ENCODE measurements at regions not wholly inside any gene's neighbourhood (a gene's known extent, or its start where the extent isn't known, plus 50 kb on each side); places are given as distances from the start of the nearest gene placed in this dataset.
A peak's percentile ranks its signal among the peaks of the same experiment; 100 is the strongest.

DNA sequence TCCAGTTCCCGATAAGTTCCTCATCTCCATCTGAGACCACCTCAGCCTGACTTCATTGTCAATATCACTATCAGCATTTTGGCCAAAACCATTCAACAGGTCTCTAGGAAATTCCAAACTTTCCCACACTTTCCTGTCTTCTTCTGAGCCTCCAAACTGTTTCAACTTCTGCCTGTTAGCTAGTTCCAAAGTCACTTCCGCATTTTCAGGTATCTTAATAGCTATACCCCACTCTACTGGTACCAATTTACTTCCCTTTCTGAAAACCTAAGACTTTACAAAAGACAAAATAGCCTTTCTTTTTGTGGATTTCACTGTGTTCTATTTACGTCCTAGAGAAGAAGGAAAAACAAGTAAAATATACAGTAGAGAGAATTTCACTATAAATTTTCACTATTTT, 147.0 kb upstream of the FMN2 start:
- no peak for TF ChIP-seq POLR2A (IDR thresholded peaks at IDR 0.05)
- TF ChIP-seq, protein P1, sequence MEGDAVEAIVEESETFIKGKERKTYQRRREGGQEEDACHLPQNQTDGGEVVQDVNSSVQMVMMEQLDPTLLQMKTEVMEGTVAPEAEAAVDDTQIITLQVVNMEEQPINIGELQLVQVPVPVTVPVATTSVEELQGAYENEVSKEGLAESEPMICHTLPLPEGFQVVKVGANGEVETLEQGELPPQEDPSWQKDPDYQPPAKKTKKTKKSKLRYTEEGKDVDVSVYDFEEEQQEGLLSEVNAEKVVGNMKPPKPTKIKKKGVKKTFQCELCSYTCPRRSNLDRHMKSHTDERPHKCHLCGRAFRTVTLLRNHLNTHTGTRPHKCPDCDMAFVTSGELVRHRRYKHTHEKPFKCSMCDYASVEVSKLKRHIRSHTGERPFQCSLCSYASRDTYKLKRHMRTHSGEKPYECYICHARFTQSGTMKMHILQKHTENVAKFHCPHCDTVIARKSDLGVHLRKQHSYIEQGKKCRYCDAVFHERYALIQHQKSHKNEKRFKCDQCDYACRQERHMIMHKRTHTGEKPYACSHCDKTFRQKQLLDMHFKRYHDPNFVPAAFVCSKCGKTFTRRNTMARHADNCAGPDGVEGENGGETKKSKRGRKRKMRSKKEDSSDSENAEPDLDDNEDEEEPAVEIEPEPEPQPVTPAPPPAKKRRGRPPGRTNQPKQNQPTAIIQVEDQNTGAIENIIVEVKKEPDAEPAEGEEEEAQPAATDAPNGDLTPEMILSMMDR (IDR thresholded peaks at IDR 0.05), result no peak
- no peak overlapping the region for H3K27ac ChIP-seq
- no peaks in the 10 kb centered on the region for H3K36me3 ChIP-seq
- intact Hi-C loops (cut with DNase I), result no loop called here
- DNase-seq, result no peak
- H3K9me3 ChIP-seq, result no peaks in the 10 kb centered on the region
- no peaks in the 10 kb centered on the region for H3K4me1 ChIP-seq
- WGBS, 2 donors, result 66 to 68% methylated on average over 3 of the region's 3 CpGs
- H3K4me3 ChIP-seq, result no peak overlapping the region
- H3K27me3 ChIP-seq, result no peaks in the 10 kb centered on the region

DNA sequence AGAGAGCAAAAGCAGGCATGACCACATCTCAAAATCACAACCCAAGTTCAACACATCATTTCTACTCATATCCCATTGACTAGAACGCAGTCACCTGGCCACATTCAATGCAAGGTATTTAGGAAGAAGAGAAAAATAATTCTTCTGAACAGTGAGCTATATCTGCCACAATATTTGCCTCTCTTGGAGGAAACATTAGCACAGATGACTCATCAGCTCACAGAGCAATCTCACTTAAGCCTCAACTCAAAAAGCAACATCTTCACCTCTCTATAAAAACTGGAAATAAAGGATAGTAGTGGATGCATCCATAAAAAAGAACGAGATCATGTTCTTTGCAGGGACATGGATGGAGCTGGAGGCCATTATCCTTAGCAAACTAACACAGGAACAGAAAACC, 143.9 kb upstream of the FMN2 start:
- Histone ChIP-seq H3K36me3 (no peaks in the 10 kb centered on the region), H3K27ac (no peak overlapping the region), H3K27me3 (no peaks in the 10 kb centered on the region), H3K4me3 (no peak overlapping the region), H3K9me3 (no peaks in the 10 kb centered on the region), H3K4me1 (no peaks in the 10 kb centered on the region)
- no peak for DNase-seq
- 48 to 80% methylated on average over 2 of the region's 2 CpGs for WGBS, 2 donors
- intact Hi-C loops (cut with DNase I), result no loop called here
- TF ChIP-seq POLR2A (IDR thresholded peaks at IDR 0.05), result no peak
- TF ChIP-seq, protein P1 (IDR thresholded peaks at IDR 0.05), result no peak

DNA sequence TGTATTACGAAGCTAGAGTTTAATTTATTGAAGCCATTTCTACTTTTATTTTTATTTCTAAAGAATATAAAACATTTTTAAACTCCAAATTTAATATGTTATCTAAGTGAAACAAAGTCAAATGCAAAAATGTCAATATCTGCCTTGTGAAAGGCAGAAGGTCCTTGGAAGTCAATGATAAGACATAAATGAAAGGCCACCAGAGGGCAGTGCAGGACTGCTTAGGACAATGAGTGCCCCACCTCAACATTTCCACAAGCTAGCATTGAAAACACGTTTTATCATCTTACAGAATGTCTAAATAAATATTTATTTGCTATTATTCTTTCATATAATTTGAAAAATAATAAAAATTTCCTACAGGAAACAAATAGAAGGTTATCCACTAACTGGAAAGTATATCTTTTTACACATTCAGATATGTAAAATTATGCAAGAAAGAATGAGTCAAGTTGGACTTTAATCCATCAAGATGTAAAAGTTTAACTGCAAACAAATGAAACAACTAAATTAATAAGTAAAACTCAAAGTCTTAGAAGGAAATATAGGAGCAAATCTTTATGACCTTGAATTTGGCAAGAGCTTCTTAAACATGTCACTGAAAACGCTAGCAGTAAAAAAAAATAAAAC, 140.1 kb upstream of the FMN2 start:
- no peak overlapping the region for H3K4me3 ChIP-seq
- H3K4me1 ChIP-seq, result no peaks in the 10 kb centered on the region
- H3K9me3 ChIP-seq, result no peaks in the 10 kb centered on the region
- DNase-seq, result no peak
- TF ChIP-seq POLR2A (IDR thresholded peaks at IDR 0.05), result no peak
- TF ChIP-seq, protein P1 (IDR thresholded peaks at IDR 0.05), result peak in 5 of 6 experiments; percentile 54 to 73 (median 66)
- intact Hi-C loops (cut with DNase I), result no loop called here
- no peak overlapping the region for H3K27ac ChIP-seq
- 36 to 41% methylated on average over 3 of the region's 3 CpGs for WGBS, 2 donors
- H3K36me3 ChIP-seq, result no peaks in the 10 kb centered on the region
- peaks cover 0 to 17% (median 0%) of the 10 kb centered on the region in 4 donors for H3K27me3 ChIP-seq

DNA sequence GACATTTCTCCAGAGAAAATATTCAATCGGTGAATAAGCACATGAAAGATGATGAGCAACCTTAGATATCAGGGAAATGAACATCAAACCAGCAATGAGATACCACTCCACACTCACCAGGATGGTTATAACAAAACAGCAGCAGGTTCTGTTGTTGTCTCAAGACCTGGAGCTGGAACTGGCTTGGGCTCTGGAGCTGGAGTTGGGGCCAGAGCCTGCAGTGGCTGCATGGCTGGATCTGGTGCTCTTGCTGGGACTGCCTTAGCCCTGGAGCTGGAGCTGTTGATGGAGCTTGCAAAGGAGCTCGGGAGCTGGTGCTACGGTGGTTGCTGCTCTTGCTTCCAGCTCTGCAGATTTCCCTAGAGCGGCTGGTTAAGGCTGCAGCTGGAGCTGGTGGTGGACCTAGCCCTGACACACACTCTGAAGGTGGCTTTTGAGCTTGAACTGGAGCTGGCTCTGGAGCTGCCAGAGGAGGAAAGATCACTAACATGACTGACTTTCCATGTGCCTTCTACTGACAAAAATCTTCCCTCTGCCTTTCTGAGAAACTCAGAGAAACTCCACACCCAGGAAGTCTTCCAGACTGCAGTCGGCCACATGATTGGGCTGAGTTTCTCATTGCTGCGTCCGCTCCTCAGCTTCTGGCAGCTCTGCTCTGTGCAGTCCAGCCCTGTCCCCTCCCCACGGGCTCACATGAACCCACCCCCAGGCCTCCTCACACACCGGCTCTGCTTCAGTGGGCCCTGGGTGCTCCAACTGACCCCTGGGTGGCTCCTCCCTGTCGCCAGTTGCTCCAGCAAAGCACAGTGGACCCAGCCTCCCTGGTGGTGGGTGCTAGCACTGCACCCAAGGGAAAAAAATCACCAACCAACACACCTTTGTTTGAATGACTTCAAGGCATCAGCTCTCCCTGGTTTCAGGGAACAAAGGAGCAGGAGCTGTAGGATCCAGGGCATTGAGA, 139.1 kb upstream of the FMN2 start:
- no peaks in the 10 kb centered on the region for H3K4me1 ChIP-seq
- H3K36me3 ChIP-seq, result no peaks in the 10 kb centered on the region
- no peak for DNase-seq
- WGBS, 2 donors, result 87 to 93% methylated on average over 6 to 8 of the region's 10 CpGs
- H3K9me3 ChIP-seq, result no peaks in the 10 kb centered on the region
- TF ChIP-seq, protein P1 (IDR thresholded peaks at IDR 0.05), result peak in 5 of 6 experiments; percentile 8 to 45 (median 18)
- no peak for TF ChIP-seq POLR2A (IDR thresholded peaks at IDR 0.05)
- no peak overlapping the region for H3K27ac ChIP-seq
- intact Hi-C loops (cut with DNase I), result no loop called here
- H3K27me3 ChIP-seq, result peaks cover 0 to 18% (median 0%) of the 10 kb centered on the region in 4 donors
- no peak overlapping the region for H3K4me3 ChIP-seq

DNA sequence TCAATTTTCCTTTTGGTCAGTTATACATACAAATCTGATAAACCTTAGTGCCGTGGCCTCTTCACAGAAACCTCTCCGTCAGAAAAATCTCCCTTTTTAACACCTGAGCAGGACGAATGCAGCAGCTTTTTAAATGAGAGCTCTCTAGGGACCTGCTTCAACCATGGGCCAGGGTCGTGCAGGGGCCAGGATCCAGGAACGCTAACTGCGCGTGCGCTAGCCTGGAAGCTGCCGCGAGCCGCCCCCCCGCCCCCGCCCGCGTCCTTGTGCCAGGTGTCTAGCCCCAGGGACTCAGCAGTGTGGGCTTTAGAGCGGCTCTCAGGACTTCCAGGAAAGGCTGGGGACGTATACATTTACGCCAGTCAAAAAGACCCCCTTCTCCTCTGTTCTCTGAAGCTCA, 136.8 kb upstream of the FMN2 start:
- TF ChIP-seq, protein P1 (IDR thresholded peaks at IDR 0.05), result no peak
- DNase-seq, result no peak
- no peaks in the 10 kb centered on the region for H3K9me3 ChIP-seq
- peaks cover 0 to 25% (median 0%) of the 10 kb centered on the region in 4 donors for H3K27me3 ChIP-seq
- no peak overlapping the region for H3K27ac ChIP-seq
- no peaks in the 10 kb centered on the region for H3K4me1 ChIP-seq
- intact Hi-C loops (cut with DNase I), result no loop called here
- H3K36me3 ChIP-seq, result no peaks in the 10 kb centered on the region
- 75 to 81% methylated on average over 5 to 10 of the region's 18 CpGs for WGBS, 2 donors
- no peak overlapping the region for H3K4me3 ChIP-seq

Measured in esophagus squamous epithelium (tissue), 5 donors.